NCI-H2107 (cell line): ENCODE measurements at regions not wholly inside any gene's neighbourhood (a gene's known extent, or its start where the extent isn't known, plus 50 kb on each side); places are given as distances from the start of the nearest gene placed in this dataset.
A peak's percentile ranks its signal among the peaks of the same experiment; 100 is the strongest.

ENCODE experiments used
- DNase-seq: peaks from one replicate; lab custom pipeline; 2025; lab: John Stamatoyannopoulos, UW

GRCh38 chr1:184919892-184920291, 54.4 kb downstream of the NIBAN1 start:
- DNase-seq = no peak

DNA sequence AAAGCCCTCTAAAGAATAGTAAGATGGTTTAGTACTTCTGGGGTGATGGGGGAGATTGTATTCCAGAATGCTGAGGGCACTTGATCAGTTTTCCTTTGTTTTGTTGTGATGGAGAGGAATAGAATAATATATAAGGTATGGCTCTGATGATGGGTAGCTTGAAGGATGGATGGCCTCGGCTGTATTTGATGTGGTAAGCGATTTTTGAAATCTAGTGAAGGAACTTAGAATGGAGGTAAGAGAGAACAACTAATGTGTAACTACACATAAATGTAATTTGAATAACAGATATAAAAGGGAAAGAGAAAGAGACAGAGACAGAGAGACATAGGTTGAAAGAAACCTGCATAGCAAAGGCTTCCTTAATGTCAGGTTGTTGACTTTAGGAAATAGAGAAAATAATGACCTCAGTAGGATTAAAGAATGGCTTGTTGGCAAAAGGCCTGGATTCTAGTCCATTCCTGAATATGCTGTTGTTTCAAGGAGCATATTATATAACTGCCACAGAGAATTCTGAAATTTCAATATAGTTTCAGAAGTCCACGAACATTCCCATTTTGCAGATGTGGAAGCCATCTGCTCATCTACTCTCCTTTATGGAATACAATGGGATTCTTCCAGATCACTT, 58.7 kb downstream of the NIBAN1 start:
- DNase-seq = no peak

DNA sequence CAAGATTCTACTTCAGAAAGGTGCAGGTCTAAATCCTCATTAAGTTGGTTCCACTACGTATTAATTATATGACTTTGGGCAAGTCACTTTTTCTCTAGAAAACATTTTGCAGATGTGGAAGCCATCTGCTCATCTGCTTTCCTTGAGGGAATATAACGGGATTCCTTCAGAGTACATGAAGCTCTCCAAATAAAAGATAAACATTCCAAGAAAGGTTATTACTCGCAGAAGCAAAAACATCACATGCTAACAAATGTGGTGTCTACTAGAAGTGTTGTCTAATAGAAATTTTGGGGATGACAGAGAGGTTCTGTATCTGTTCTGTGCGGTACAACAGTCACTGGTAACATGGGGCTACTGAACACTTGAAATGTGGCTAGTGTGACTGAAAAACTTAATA, 60.2 kb downstream of the NIBAN1 start:
- DNase-seq = no peak

- no peak for DNase-seq
Measured at GRCh38 chr1:184912392-184912791, 61.9 kb downstream of the NIBAN1 start.

GRCh38 chr1:184911830-184912229, 62.5 kb downstream of the NIBAN1 start:
- DNase-seq = no peak

- no peak for DNase-seq
Measured at GRCh38 chr1:184911103-184911745, 63.1 kb downstream of the NIBAN1 start.

DNA sequence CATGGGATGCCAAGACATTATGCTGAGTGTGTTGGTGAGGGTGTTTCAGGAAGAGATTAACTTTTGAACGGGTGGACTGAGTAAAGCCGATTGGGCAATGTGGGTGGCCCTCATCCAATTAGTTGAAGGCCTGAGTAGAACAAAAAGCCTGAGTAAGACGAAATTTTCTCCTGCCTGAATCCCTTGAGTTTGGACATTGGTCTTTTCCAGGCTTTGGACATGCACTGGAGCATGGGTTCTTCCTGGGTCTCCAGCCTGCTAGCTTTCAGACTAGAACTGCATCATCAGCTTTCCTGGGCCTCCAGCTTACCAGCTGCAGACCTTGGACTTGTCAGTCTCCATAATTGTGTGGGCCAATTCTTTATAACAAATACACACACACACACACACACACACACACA, 63.6 kb downstream of the NIBAN1 start:
- no peak for DNase-seq

GRCh38 chr1:184910005-184910404, 64.3 kb downstream of the NIBAN1 start:
- no peak for DNase-seq

GRCh38 chr1:184909019-184909418, 65.3 kb downstream of the NIBAN1 start:
- no peak for DNase-seq

GRCh38 chr1:184908506-184908905, 65.8 kb downstream of the NIBAN1 start:
- DNase-seq = no peak

- DNase-seq = no peak
Measured at GRCh38 chr1:184907500-184907899, 66.8 kb downstream of the NIBAN1 start.

DNA sequence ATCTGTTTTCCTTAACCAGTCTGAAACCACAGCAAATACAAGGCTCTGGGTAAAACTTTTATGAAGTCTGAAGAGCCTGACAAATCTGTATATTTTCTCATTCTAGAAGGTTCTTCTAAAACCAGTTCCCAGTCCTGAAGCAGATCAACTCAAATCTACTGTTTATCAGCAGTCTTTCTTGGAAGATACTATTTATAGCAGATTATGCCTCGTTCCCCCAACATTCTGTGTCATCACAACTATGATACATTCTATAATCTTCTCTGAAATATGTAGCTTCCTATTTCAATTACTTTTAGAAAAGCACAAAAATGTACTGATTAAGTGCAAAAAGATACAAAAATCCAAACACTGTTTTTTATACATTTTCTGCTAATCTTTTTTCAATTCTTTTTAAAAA, 67.5 kb downstream of the NIBAN1 start:
- DNase-seq = no peak

DNA sequence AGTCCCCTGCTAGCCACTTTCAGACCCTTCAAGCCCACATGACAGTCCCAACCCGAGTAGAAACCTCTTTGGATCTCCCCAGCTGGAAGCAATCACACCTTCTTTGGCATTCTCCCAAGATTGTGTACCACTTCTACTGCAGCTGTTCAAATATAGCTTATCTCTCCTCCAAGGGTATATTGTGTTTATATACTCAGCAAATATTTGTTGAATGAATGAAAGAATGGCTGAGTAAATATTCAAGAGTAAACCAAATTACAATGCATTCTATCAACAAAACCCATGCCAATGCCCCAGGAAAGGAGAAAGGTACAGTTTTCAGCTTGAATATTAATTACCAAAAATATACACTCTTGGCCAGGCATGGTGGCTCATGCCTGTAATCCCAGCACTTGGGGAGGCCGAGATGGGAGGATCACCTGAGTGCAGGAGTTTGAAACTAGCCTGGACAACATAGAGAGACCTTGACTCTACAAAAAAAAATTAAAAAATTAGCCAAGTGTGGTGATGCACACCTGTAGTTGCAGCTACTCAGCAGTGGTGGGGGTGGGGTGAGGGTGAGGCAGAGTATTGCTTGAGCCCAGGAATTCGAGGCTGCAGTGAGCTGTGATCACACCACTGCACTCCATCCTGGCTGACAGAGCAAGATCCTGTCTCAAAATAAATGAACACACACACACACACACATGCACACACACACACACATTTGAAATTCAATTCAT, 68.5 kb downstream of the NIBAN1 start:
- peak; percentile 71 for DNase-seq

GRCh38 chr1:184903111-184903692, 71.1 kb downstream of the NIBAN1 start:
- no peak for DNase-seq

DNA sequence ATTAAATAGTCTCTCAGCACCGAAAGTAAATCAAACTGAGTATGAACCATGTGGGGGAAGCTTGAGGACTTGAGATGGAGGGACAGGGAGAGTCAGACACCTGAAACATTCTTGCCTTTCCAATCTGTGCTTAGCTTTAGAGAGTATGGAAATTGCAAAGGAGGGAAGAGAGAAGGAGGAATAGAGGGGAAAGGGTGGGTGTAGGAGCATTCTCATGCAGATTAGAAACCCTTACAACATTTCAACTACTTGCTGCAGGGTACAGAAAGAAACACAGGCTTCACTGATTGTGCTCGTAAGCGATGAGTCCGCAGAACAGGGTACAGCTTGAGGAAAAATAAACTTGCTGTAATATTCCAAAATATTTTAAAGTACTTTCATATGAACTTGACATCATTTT, 73.8 kb downstream of the NIBAN1 start:
- DNase-seq = no peak

DNA sequence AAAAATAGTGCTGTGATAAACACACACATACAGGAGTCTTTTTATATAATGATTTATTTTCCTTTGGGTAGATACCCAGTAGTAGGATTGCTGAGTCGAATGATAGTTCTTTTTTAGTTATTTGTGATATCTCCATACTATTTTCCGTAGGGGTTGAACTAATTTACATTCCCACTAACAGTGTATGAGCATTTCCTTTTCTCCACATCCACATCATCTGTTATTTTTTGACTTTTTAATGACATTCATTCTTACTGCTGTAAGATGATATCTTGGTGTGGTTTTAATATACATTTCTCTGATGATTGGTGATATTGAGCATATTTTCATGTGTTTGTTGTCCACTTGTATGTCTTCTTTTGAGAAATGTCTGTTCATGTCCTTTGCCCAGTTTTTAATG, 78.3 kb downstream of the NIBAN1 start:
- no peak for DNase-seq

- no peak for DNase-seq
Measured at GRCh38 chr1:184895086-184895485, 79.2 kb downstream of the NIBAN1 start.

DNA sequence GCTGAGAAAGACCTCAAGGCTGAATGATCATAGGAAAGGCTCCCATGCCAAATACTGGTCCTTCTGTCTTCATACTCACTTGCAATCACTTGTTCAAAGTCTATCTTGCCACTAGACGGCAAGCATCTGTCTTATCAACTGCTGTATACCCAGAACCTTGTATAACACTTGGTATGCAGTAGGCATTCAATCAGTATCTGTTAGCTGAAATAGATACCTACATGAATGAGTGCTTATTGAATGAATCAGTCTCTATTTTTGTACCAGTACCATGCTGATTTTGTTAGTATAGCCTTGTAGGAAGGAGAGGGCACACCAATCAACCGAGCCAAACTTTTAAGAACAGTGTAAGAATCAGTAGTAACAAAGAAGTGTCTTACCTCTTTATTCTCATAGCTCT, 80.6 kb downstream of the NIBAN1 start:
- DNase-seq = no peak

DNA sequence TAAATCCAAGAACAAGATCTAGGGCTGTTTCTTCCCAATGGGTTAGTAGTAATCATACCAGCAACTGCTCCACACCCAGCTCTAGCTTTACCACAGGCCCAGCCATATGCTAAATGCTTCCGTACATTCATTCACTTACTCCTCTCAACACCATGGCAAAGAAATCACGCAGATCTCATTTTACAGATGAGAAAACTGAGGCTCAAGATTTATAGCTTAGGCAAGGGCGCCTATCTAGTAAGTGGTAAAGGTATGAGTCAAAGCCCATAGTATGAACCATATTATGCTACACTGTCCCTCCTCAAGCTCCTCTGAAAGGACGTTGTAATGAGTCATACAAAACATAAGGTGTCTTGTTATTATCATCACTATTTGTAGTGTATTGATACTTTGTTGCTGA, 82.2 kb downstream of the NIBAN1 start:
- no peak for DNase-seq

DNA sequence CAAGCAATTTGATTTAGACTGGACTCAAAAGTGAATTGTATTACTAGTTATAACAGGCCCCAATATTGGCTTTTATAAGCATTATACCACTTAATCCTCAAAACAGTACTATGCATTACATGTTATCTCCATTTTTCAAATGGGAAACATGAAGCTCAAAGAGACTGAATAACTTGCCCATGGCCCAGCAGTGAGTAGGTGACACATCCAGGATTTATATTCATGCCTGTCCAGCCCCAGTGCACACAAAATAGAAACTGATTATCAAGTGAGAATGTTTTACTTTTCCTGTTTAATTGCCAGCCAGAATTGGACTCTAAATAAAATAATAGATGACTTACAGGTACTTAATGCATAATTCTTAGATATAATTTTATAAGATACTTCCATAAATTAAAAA, 82.9 kb downstream of the NIBAN1 start:
- no peak for DNase-seq

DNA sequence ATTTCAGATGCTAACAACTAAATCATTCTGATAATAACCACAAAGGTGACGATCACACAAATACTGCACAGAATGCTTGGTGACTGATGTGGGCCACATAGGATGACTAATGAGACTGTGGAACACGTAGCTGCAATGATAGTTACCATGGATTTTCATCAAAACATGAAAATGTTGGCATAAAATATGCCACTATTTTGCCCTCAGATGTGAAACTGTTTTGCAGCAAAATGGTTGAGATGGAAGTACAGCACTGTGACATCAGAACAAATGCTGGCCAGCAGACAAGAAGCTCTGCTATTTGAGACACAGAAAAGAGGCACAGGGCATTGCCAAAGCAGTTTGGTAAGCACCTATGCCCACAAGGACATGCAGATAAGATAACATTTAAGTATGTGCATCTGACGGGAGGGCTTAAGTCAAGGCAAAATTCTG, 83.8 kb downstream of the NIBAN1 start:
- no peak for DNase-seq

DNA sequence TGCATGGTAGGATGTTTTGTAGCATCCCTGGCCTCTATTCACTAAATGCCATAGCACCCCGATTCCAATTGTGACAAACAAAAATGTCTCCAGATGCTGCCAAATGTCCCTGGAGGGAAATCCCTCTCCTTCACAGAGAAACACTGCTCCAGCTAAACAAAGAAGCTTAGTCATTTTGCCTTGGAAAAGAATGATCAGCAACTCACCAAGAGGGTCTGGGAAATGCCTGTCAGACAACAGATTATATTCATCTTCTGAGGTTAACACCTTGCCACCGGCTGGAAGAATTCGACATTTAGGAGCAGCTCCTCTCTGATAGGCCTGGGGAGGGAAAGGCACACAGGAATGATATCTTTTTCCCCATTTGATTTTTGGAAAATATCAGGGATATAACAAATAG, 84.4 kb downstream of the NIBAN1 start:
- no peak for DNase-seq

DNA sequence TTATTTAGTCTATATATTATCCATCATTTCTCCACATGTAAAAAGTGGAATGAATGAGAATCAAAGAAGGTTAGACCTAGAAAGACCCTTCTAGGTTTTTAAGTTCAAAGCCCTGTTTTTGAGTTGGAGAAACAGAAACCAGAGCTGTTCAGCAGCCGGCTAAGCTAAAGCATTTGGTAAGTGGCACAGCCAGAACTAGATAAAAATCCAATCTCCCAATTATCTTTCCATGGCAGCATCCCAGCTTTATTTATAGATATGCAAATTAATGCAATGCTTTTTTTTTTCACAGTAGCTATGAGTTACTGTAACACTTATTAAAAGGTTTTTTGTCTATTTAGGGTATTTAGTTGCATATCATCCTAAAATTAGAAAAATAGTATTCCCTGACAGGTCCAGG, 85.1 kb downstream of the NIBAN1 start:
- no peak for DNase-seq
